Adrenal gland (tissue), 5 donors: ENCODE measurements at regions not wholly inside any gene's neighbourhood (a gene's known extent, or its start where the extent isn't known, plus 50 kb on each side); places are given as distances from the start of the nearest gene placed in this dataset.

Experiments used
- CTCF ChIP-seq, 6 experiments: fragments of 450-650 bp in 4 of 6; fragments of 200-600 bp in 2 of 6; sonication (generic) in 1 of 6; IDR thresholded peaks; 1 replicate in 5 of 6; 2 replicates in 1 of 6; pipeline versions ENCODE4 v1.5.1 to v1.8.0; 2016 to 2021; ENCODE audit warnings: antibody characterized with exemption in 6 of 6, mild to moderate bottlenecking in 2 of 6, moderate library complexity in 1 of 6
- POLR2A ChIP-seq, 2 donors: fragments of 450-650 bp; IDR thresholded peaks; one replicate each; pipeline ENCODE4 v1.6.1; 2017; ENCODE audit warnings: antibody characterized with exemption in 2 of 2, mild to moderate bottlenecking in 2 of 2, moderate library complexity in 1 of 2
- donor health status: DM: no; HTN: no; CAD: no.

- TF ChIP-seq POLR2A (IDR thresholded peaks at IDR 0.05) (no peak), CTCF (IDR thresholded peaks at IDR 0.05) (no peak)
These were observed 253.7 kb downstream of the KCTD12 start for GRCh38 chr13:76632401-76633044.
